ENCODE measurements at regions not wholly inside any gene's neighbourhood (a gene's known extent, or its start where the extent isn't known, plus 50 kb on each side); places are given as distances from the start of the nearest gene placed in this dataset.
"Not testable (repeated sequence)": the region's sequence is repeated elsewhere in the genome, so short reads cannot be mapped to it uniquely, and the experiment has no call there.

DNA sequence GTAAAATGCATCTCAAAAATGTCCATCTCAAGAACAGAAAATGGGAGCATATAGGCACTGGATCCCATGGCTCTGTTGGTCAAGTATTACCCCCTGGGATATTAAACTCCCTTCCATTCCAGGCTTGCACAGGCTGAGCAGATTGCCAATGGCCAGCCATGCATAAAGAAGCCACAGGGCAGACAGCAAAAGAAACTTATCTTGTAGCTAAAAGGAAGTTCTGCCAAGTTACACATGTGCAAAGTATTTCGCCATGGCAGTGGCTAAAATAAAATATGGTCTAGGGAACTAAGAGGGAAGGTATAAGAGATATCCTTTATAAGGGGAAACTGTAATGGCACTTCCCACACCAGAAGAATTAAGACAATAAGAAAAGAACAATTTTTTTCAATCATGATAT is 415.6 kb upstream of the BTBD3 start:
- DNase-seq, result no peak
- no peak for TF ChIP-seq POLR2A (IDR thresholded peaks at IDR 0.05; ENCODE audit: low read length)
- TF ChIP-seq GATA1 (IDR thresholded peaks at IDR 0.05; ENCODE audit: low read depth, low read length), result no peak

DNA sequence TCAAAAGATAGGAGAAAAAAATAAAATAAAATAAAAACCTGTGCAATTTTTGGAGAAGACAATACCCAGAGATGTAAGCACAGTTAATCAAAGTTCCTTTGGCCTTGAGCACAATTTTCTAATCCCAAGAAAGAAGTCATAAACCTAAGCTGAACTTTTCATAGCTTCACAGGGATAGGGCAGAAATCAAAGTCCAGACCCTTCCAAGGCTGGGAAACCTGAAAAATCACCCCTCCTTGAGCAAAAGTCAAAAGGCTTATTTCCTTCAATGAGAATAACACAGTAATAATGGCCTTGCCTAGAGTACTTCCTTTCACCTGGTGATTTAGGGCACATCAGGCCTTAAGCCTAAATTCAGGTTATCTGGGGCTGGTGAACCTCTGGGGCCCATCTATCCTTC is 415.0 kb upstream of the BTBD3 start:
- DNase-seq, result no peak
- TF ChIP-seq GATA1 (IDR thresholded peaks at IDR 0.05; ENCODE audit: low read depth, low read length), result no peak

DNA sequence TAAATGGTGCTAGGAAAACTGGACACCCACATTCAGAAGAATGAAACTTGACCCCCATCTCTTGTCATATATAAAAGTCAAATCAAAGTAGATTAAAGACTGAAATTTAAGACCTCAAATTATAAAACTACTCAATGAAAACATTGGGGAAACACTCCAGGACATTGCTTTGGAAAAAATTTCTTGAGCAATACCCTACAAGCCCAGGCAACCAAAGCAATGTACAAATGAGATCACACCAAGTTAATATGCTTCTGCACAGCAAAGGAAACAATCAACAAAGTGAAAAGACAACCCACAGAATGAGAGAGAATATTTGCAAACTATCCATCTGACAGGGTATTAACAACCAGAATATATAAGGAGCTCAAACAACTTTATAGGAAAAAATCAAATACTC is 407.9 kb upstream of the BTBD3 start:
- DNase-seq, result no peak
- TF ChIP-seq GATA1 (IDR thresholded peaks at IDR 0.05; ENCODE audit: low read depth, low read length) (no peak), POLR2A (IDR thresholded peaks at IDR 0.05; ENCODE audit: low read length) (no peak)

DNA sequence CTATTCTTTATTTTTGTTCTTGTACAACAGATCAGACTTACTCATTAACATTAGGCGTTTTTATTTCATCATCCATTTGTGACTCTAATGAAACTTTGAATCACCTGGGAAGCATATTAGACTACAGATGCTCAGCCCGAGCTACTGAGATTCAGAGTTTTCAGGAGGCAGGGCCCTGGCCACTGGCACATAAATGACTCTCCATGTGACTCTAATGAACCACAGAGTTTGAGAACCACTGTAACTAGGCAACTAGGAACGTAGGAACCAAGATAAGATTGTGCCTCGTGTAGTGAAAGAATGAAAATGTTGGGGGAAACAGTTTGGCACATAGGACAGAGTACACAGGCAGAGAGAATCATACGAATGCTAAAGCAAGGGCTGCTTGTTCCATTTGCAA is 405.9 kb upstream of the BTBD3 start:
- no peak for TF ChIP-seq GATA1 (IDR thresholded peaks at IDR 0.05; ENCODE audit: low read depth, low read length)
- TF ChIP-seq POLR2A (IDR thresholded peaks at IDR 0.05; ENCODE audit: low read length), result no peak
- DNase-seq, result no peak

DNA sequence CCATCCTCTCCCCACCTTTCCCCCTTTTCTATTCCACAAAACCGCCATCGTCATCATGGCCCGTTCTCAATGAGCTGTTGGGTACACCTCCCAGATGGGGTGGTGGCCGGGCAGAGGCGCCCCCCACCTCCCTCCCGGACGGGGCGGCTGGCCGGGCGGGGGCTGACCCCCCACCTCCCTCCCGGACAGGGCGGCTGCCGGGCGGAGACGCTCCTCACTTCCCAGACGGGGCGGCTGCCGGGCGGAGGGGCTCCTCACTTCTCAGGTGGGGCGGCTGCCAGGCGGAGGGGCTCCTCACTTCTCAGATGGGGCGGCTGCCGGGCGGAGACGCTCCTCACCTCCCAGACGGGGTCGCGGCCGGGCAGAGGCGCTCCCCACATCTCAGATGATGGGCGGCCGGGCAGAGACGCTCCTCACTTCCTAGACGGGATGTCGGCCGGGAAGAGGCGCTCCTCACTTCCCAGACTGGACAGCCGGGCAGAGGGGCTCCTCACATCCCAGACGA is 404.4 kb upstream of the BTBD3 start:
- not testable (repeated sequence) for DNase-seq

DNA sequence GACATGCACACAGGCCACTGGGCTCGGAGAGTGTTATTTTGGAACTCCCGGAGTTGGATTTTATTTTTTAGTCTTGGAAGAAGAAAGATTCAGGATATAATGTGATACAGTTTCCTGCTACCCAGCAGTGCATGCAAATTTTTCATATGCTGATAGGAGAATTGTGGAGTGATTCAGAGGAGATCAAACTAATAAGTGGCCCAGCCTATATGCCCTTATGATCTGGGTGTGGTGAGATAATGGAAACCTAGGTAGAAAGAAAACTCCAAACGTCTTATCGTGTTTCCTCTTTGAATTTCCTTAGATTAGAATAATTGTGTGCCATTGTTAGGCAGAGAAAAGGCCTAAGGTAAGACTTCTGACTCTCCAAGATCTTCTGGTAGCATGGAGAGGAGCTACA is 401.2 kb upstream of the BTBD3 start:
- TF ChIP-seq GATA1 (IDR thresholded peaks at IDR 0.05; ENCODE audit: low read depth, low read length), result no peak
- TF ChIP-seq POLR2A (IDR thresholded peaks at IDR 0.05; ENCODE audit: low read length), result no peak
- no peak for DNase-seq

DNA sequence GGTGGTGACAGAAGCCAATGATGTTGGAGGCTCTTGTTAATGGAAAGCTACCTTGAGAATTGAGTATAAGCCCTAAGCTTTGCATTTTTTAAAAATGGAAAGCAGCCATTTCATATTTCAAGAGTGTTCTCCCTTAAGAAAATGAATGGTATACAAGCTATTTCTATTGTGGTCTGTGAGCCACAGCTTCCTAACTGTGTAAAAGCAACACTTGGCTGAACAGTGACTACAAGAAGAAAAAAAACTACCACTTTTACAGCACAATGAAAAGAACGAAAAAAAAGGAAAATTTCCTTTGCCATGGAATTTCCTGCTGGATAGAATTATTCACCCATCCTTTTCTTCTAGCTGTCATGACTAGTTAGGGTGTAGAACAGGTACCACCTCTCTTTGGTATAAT is 397.1 kb upstream of the BTBD3 start:
- TF ChIP-seq GATA1 (IDR thresholded peaks at IDR 0.05; ENCODE audit: low read depth, low read length) (no peak), POLR2A (IDR thresholded peaks at IDR 0.05; ENCODE audit: low read length) (no peak)
- no peak for DNase-seq

DNA sequence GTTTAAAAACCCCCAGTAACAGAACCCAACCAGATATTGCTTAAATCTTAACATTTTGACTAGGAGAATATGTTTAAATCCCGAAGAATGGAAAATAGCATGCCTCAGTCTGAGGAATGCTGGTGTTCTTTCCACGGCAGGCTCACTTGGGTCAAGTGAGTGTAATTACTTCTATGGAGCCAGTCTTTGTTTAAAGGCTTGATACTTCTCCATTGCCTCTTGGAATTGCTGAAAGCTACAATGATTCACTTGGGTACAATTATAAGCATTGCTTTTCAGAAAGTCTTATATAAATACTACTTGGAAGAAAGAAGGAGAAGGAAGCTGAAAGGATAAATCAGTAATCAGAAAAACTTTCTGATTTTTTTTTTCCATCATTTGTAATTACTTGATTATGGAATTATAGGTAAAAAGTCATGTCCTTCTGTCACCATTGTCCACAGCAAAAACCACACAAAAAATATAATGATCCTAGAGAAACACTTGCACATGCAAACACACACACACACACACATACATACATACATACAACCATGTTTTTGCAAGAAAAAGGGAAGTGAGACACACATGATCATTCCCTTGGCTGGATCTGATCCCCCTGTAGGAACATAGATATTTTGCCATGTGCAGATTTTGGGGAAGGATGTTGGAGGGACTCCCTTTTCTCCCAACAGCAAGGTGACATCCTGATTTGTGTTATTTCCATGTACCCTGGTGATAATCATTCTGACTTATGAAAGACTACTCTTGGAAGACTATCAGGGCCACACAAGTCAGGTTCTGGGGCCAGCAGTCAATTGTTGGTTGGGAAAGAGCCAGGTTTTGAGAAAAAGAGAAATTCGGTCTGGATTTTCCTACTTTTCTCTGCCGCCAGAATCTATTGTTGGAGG is 396.0 kb upstream of the BTBD3 start:
- DNase-seq, result no peak
- TF ChIP-seq GATA1 (IDR thresholded peaks at IDR 0.05; ENCODE audit: low read depth, low read length) (no peak), POLR2A (IDR thresholded peaks at IDR 0.05; ENCODE audit: low read length) (no peak)

DNA sequence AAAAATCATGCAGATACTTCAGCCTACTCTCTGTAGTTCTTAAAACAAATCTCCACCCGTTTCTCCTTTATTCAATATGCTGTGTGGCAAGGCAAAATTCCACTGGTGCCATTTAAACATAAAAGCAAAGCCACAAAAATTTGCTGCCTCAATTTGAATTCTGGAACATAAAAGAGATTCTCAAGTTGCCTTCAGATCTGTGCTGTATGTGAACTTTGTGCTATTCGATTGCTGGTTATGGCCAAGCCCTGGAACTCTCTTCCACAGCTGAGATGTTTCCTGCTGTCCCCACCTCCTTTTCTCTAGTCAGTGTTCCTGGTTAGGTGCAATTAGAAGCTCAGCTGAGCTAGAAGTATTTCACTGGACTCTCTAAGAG is 395.3 kb upstream of the BTBD3 start:
- no peak for DNase-seq
- no peak for TF ChIP-seq POLR2A (IDR thresholded peaks at IDR 0.05; ENCODE audit: low read length)

DNA sequence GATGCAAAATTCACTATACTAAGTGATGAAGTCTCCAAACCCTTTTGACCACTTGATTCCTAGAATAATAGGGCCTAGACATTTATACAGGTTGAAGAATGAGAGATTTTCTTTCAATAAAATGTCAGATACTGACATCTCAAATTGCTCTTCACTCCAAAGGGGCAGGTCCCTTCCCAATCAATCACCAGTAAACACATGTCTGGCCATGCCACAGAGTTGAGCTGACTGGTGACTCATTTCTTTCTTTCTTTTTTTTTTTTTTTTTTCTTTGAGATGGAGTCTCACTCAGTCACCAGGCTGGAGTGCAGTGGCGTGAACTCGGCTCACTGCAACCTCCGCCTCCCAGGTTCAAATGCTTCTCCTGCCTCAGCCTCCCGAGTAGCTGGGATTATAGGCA is 388.6 kb upstream of the BTBD3 start:
- no peak for TF ChIP-seq GATA1 (IDR thresholded peaks at IDR 0.05; ENCODE audit: low read depth, low read length)
- no peak for TF ChIP-seq POLR2A (IDR thresholded peaks at IDR 0.05; ENCODE audit: low read length)
- no peak for DNase-seq

DNA sequence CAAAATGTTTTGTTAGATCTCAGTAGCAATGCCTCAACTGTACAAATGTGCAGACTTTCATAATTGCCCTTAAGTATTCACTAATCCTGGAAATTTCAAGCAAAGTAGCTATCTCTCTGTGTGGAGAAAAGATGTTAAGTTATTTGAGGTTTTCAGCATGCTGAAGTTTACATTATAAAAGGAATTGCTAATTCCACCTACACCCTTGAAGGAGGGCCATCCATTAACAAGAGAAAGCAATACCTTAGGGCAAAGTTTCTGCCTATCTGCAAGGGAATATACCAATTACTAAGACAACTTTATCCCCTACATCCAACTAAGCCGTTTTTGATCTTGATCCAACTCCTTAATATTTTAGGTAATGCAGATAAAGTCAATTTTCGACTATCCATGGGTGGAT is 380.7 kb upstream of the BTBD3 start:
- no peak for DNase-seq
- TF ChIP-seq GATA1 (IDR thresholded peaks at IDR 0.05; ENCODE audit: low read depth, low read length) (no peak), POLR2A (IDR thresholded peaks at IDR 0.05; ENCODE audit: low read length) (no peak)

DNA sequence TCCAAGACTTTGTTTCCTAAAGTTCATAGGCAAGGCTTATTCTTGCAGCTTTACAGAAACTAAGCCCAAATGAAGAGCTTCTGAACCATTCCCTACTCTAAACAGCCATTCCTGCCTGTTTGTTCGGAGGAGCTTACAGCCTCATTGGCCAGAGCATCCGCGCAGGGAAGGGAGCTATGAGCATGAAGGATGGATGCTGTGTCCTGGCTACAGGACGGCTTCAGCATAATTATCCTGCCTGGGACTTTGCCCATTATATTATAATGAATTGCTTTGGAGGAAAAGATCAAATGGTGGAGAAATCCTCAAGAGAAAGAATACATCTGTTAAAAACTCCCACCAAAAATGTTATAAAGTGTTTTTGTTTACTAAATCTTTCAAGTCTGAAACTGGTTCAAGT is 378.2 kb upstream of the BTBD3 start:
- TF ChIP-seq POLR2A (IDR thresholded peaks at IDR 0.05; ENCODE audit: low read length), result no peak
- TF ChIP-seq GATA1 (IDR thresholded peaks at IDR 0.05; ENCODE audit: low read depth, low read length), result no peak
- no peak for DNase-seq

DNA sequence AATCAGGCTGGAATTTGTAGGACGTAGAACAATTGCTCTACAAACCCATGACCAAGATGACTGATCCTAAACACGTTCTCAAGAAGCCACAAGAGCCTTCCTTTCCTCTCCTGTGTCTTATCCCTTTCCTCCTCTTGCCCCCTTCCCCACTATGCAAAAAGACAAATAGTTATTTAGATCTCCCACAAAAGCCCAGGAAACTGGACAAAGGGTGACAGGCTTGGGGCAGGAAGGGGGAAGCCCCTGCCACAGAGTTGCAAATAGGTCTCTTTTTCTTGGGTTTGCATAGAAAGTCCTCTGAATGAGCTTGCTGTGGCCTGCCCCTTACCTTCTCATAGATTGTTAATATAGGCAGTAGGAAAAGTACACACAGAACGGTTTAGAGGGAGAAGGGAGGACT is 377.1 kb upstream of the BTBD3 start:
- DNase-seq, result no peak
- TF ChIP-seq POLR2A (IDR thresholded peaks at IDR 0.05; ENCODE audit: low read length) (no peak), GATA1 (IDR thresholded peaks at IDR 0.05; ENCODE audit: low read depth, low read length) (no peak)

DNA sequence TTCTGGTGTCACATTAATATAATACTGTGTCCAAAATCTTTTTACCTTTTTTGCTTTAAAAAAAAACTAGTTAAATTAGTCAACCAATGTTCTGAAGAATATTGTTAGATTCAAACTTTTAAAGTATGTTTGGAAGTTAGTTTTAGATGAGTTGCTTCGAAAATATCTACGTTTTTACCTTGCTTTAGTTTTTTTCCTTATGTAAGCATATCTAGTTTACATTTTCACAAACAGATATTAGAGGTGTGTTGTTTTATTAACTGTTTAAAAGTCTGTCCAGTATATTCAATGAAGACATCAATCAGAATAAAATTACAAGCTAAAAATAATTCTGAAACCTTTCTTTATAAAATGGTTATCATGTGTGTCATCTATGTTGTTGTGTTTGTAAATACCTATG is 375.0 kb upstream of the BTBD3 start:
- no peak for TF ChIP-seq GATA1 (IDR thresholded peaks at IDR 0.05; ENCODE audit: low read depth, low read length)
- no peak for TF ChIP-seq POLR2A (IDR thresholded peaks at IDR 0.05; ENCODE audit: low read length)
- no peak for DNase-seq

DNA sequence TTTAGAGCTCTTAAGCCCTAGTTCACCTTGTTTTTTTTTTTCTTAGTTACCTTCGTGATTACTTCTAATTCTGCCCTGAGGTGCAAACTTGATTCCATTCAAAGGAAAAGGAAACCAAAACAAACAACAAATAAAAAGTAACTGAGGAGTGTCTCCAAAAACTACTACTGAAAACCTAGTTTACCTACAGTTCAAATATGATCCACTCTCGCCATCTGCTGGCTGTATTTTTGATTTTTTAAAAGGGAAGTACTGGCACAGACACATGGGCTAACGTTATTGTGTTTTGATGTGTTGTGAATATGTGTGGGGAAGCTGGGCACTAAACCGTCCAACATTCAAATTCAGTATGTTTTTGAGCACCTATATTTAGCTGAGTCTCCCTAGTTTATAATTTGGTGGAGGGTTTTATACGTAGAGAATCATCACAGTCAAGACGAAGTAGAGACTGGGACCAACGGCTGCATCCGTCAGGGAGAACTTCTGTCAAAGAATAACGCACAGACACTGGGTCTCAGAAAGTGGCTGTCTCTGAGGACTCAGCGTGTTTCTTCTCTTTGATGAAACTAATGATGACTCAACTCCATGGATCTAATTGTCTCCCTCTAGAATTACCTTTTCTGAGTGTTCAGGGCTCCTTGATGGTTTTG is 373.5 kb upstream of the BTBD3 start:
- no peak for TF ChIP-seq GATA1 (IDR thresholded peaks at IDR 0.05; ENCODE audit: low read depth, low read length)
- no peak for TF ChIP-seq POLR2A (IDR thresholded peaks at IDR 0.05; ENCODE audit: low read length)
- DNase-seq, result peak; percentile 46 to 68
